ENCODE measurements at regions not wholly inside any gene's neighbourhood (a gene's known extent, or its start where the extent isn't known, plus 50 kb on each side); places are given as distances from the start of the nearest gene placed in this dataset.
A peak's percentile ranks its signal among the peaks of the same experiment; 100 is the strongest.

DNA sequence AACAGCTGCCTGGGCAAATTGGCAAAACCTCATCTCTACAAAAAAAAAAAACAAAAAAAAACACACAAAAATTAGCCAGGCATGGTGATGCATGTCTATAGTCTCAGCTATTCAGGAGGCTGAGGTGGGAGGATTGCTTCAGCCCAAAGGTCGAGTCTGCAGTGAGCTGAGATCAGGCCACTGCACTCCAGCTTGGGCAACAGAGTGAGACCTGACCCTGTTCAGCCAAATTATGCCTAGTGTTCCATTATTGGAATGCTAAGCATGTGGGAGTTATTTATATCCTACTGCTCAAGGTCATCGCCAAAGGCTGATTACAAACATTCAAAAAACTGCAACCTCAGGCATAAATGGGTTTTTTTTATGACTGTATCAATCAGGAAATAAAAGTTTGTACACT, 1251.0 kb upstream of the PCDH9 start:
- no peak for DNase-seq

DNA sequence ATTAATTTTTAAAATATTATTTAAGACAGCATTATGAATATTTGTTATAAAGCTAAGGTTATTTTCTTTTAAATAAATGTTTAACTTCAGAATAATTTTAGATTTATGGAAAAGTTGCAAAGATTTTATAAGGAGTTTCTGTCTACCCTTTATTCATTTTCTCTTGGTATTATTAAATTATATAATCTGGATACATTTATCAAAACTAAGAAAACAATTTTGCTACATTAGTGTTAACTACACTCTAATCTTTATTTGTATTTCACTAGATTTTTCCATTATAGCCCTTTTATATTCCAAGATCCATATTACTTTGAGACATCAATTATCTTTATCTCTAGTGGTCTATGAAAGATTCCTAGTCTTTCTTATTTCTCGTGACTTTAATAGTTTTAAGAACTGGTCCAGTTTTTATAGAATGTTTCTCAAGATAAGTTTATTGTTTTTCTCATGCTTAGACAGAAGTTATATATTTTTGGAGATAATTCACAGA, 1243.7 kb upstream of the PCDH9 start:
- DNase-seq = no peak

DNA sequence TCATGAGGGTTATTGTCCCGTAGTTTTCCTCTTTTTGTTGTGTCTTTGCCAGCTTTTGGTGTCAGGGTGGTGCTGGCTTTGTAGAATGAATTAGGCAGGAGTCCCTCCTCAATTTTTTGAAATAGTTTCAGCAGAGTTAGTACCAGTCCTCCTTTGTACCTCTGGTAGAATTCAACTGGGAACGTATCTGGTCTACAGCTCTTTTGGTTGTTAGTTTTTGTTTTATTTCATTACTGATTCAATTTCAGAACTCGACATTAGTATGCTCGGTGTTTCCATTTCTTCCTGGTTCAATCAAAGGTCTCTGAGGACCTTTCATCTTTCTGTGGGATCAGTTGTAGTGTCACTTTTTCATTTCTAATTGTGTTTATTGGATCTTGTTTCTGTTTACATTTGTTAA, 1237.0 kb upstream of the PCDH9 start:
- DNase-seq = no peak

DNA sequence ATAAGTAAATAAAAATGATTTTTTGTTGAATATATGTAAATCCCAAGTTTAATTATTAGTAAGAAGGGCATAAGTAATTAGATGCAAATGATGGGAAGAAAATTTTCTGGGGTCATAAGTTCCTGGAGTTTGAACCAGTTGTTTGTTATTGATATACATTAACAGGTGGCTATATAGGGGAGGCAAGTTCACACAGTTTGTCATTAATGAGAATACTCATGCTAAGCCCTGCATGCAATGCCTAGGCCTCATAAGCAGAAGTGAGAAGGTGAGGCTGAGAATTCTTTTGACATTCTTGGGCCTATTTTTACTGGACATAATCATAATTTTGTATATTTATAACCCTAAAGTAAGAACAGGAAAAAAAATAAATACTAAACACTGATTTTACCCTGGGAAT, 1210.7 kb upstream of the PCDH9 start:
- no peak for DNase-seq

GRCh38 chr13:68439817-68440216, 1209.7 kb upstream of the PCDH9 start:
- no peak for DNase-seq

GRCh38 chr13:68428292-68428691, 1198.2 kb upstream of the PCDH9 start:
- DNase-seq = no peak

DNA sequence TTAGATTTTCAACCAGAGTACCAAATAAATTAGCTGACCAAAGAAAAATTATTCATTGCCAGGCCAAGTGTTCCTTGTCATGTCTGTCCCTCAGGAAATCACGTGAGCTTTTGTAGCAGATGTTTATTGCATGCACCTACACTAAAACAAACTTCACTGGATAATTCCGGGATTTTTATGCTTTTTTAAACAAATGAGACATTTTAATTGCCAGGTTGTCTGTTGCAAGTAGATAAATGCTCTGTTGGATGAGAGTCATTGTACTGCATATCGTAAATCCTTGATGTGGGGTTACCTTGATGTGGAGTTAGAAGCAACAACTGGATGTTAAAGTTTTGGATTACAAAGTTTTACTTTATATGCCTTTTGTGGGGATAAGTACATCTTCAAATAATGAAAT, 1187.7 kb upstream of the PCDH9 start:
- DNase-seq = peak; percentile 38

DNA sequence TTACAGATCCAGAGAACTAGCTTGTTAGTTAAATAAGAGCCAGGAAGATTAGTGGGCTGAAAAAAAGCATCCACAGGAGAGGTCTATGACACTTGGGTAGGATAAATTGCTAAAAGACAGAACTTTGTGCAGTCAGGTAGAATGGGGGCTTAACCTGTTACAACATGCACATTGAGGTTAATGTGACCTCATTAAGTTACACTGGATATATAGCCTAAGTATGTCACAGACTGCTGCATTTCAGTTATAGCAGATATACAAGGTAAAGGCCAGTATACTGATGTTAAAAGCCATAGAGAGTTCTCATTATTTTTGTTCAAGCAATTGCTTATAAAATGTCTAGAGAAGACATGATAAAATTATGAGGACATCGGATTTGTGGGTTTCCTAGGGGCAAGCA, 1179.9 kb upstream of the PCDH9 start:
- no peak for DNase-seq

- DNase-seq = no peak
Observed at GRCh38 chr13:68390987-68391386, 1160.9 kb upstream of the PCDH9 start.

DNA sequence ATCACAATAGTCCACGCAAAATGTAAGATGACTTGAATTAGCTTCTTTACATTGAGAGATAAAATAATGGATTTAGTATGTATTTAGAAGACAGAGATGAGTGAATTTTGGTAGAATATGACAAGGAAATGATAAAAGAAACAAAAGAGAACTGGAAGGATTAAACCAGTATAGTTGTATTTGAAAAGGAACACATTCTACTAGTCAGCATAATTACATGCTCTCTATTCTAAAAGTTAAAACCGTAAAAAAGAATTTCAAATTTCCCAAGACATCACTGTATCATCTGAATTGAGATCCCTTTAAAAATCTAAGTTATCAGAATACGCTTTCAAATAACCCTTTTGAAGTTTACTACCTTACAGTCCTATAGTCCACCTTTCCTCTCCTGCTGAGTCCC, 1156.7 kb upstream of the PCDH9 start:
- DNase-seq = no peak

GRCh38 chr13:68380041-68380973, 1150.2 kb upstream of the PCDH9 start:
- DNase-seq = no peak

DNA sequence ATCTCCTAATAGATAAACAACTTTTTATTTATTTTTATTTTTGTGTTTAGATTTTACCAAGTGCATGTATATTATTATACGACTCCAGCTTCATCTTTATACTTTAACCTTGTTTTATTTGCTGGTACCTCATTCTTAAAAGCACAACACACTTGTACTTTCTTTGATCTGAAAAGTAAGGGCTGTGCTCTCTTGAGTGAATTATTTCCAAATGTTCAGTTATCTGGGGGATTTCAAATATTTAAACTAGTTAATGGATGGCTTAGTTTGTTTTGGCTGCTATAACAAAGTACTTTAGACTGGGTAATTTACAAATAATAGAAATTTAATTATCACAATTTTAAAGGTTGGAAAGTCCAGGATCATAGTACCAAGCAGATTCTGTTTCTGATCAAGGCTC, 1148.2 kb upstream of the PCDH9 start:
- no peak for DNase-seq

- no peak for DNase-seq
Observed at GRCh38 chr13:68375004-68375403, 1144.9 kb upstream of the PCDH9 start.

- no peak for DNase-seq
Observed at GRCh38 chr13:68369739-68370138, 1139.6 kb upstream of the PCDH9 start.

DNA sequence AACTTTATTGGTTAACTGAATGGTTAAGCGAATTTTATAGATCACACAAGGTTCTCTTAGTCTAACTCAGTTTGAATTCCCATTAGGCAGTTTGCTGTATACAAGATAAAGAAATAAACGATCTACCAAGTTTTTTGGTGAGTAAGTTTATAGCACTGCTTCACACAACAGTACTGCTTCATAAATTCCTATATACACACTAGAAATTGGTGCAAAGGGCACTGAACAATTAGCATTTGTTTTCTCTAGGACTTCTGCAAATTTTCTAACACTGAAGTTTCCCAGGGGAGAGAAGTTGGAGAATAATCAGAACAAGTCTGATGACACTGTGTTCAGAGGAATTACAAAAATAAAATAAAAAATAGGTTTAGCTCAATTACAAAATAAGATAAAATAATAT, 1138.8 kb upstream of the PCDH9 start:
- DNase-seq = no peak

DNA sequence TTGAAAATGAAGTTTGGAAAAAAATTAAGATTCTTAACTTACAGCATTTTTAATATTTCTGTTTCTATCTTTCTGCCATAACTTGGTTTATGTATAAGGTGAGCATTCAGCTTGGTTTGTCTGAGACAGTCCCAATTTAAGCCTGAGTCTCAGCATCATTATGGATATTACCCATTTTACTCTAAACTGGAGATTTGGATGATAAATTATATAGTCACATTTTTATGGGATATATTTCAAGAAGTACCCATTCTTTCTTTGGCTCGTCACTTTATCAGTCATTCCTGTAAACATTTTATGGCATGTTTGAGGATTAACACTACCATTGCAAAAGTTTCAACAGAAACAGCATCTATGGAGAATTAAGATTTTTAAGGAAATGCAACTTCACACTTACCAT, 1129.0 kb upstream of the PCDH9 start:
- DNase-seq = no peak

GRCh38 chr13:68358294-68358705, 1128.2 kb upstream of the PCDH9 start:
- DNase-seq = no peak

DNA sequence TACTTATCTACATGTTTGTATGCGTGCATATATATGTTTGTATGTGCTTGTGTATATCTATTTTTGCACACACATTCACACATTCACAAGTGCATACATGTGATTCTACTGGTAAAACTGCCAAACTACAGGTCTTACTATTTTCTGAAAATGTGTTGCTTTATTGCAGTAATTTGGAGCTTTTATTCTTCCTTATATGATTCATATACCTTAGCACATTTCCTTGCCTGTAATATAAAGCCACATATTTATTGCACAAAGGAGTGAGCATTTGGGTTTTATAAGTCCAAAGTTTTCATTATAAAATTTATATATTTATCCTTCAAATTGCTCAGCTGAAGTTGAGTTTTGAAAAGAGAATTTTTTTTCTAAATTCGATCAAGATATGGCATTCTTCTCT, 1120.4 kb upstream of the PCDH9 start:
- no peak for DNase-seq

DNA sequence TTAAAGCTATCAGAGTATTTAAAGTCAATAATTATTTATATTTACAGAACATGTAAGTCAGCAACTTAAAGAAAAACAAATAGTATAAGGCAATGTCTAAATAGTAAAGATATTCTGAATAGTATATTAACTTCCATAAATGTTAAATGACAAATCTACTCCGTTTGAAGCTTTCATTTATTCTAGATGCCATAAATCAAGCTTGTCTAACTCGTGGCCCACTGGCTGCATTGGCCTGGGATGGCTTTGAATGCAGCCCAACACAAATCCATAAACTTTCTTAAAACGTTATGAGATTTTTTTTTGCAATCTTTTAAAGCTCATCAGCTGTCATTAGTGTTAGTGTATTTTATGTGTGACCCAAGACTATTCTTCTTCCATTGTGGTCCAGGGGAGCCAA, 1117.1 kb upstream of the PCDH9 start:
- no peak for DNase-seq

DNA sequence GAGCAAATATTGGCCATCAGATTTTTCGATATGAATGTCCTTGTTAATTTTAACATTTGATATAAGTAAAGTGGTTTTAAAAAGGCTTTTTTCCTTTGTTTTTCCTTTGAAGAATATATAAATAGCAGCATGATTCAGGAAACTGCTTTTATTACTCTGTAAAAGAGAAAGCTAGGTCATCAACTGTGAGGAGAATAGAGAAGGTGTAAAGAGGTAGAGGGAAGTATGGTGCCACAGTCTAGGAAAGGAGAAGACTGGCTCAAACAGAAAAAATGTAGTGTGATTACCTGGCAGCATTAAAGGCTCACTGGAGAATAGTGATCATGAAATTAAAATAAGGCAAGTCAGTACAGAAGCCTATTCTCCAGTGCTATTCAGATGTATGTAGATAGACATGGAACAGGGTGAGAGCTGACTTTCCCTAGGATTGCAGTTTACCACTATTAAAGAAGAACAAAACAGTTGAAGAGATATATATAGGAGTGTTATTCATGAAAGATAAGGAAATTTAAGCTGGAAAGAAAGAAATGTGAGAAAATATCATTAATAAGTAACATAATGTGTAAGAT, 1115.9 kb upstream of the PCDH9 start:
- no peak for DNase-seq

GRCh38 chr13:68323124-68323523, 1093.0 kb upstream of the PCDH9 start:
- DNase-seq = no peak

GRCh38 chr13:68319384-68319783, 1089.2 kb upstream of the PCDH9 start:
- no peak for DNase-seq

GRCh38 chr13:68304286-68304893, 1074.3 kb upstream of the PCDH9 start:
- DNase-seq = peak; percentile 10

Measured in renal pelvis (tissue), 1 donor.